ENCODE measurements at regions not wholly inside any gene's neighbourhood (a gene's known extent, or its start where the extent isn't known, plus 50 kb on each side); places are given as distances from the start of the nearest gene placed in this dataset.

DNA sequence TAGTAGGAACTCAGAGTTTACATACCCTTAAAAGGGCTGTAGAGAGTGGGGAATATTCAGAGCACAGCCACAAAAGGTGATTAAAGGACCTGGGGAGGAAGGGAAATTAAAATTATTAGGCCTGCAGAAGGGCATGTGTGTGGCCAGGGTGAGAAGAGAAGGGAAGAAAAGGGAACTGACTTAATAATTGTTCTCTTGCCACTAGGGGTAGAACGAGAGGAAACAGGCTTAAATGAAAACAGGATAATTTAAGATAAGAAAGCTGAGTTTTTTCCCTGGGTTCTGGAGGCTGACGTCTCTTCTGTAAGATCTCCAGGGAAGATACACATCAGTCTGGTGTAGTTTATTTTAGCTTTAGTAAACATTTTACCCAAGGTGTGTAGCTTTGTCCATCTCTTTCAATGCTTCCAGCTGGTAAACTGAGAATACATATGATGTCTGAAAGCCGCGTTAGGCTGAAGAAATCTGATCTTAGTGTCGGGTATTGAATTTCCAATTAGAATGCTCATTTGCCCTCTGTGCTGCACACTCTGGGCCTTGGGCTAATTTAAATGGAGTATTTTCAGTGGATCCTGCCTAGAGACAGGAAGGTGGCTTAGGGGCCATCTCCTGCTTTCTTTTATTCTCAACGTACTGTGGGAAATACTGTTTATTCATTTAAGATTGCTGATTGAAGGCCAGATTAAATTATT lies 416.8 kb downstream of the TMEM38B start:
- H3K4me3 ChIP-seq (ENCODE audit: low read depth, low read length): no peak overlapping the region
- no peak for DNase-seq (ENCODE audit: low read depth)
- TF ChIP-seq POLR2A (IDR thresholded peaks at IDR 0.05; ENCODE audit: extremely low read depth, insufficient read length): no peak
- TF ChIP-seq, protein P1, sequence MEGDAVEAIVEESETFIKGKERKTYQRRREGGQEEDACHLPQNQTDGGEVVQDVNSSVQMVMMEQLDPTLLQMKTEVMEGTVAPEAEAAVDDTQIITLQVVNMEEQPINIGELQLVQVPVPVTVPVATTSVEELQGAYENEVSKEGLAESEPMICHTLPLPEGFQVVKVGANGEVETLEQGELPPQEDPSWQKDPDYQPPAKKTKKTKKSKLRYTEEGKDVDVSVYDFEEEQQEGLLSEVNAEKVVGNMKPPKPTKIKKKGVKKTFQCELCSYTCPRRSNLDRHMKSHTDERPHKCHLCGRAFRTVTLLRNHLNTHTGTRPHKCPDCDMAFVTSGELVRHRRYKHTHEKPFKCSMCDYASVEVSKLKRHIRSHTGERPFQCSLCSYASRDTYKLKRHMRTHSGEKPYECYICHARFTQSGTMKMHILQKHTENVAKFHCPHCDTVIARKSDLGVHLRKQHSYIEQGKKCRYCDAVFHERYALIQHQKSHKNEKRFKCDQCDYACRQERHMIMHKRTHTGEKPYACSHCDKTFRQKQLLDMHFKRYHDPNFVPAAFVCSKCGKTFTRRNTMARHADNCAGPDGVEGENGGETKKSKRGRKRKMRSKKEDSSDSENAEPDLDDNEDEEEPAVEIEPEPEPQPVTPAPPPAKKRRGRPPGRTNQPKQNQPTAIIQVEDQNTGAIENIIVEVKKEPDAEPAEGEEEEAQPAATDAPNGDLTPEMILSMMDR (IDR thresholded peaks at IDR 0.05; ENCODE audit: low read depth, low read length): no peak
- TF ChIP-seq, protein P2, sequence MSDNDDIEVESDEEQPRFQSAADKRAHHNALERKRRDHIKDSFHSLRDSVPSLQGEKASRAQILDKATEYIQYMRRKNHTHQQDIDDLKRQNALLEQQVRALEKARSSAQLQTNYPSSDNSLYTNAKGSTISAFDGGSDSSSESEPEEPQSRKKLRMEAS (IDR thresholded peaks at IDR 0.05; ENCODE audit: low read depth, low read length): no peak
- no peak for TF ChIP-seq MYC (IDR thresholded peaks at IDR 0.05; ENCODE audit: low read depth, low read length)

DNA sequence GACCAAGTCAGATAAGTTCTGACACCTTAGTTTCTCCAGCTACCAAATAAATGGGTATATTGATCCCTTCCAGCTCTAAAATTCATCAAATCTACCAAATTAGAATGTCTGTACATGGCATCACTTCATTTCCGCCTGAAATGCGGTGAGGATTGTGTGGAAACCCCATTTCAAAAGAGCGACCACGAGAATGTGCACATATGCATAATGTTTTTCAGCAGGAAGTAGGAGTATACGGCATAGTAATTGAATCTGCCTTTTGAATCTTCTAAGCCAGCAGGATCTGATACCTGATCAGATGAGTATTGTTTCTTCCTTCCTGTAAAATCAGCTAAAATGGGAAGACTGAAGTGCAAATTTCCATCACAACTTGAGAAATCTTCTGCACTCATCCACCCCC lies 418.6 kb downstream of the TMEM38B start:
- DNase-seq (ENCODE audit: low read depth): peak; percentile 27
- no peak for TF ChIP-seq POLR2A (IDR thresholded peaks at IDR 0.05; ENCODE audit: extremely low read depth, insufficient read length)
- TF ChIP-seq, protein P1 (IDR thresholded peaks at IDR 0.05; ENCODE audit: low read depth, low read length): no peak
- TF ChIP-seq, protein P2 (IDR thresholded peaks at IDR 0.05; ENCODE audit: low read depth, low read length): no peak
- TF ChIP-seq MYC (IDR thresholded peaks at IDR 0.05; ENCODE audit: low read depth, low read length): no peak
- H3K4me3 ChIP-seq (ENCODE audit: low read depth, low read length): no peak overlapping the region

DNA sequence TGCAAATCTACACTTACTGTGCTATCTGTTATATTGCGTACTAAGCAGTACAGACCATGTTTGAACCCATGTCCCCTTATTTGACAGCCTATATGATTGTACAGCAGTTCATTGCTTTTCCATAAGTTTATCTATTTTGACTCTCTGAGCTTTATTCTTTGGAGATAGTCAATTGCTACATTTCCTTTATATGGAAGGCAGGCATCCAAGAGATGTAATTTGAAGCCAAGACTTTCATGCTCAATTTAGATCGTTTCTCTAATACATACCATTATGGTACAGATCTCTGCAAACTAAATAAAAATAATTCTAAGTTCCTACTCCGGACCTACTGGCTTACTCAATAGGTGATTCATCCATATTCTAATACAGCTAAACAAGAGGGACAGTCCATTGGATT lies 424.8 kb downstream of the TMEM38B start:
- H3K4me3 ChIP-seq (ENCODE audit: low read depth, low read length): no peak overlapping the region
- TF ChIP-seq, protein P1 (IDR thresholded peaks at IDR 0.05; ENCODE audit: low read depth, low read length): no peak
- TF ChIP-seq, protein P2 (IDR thresholded peaks at IDR 0.05; ENCODE audit: low read depth, low read length): no peak
- TF ChIP-seq POLR2A (IDR thresholded peaks at IDR 0.05; ENCODE audit: extremely low read depth, insufficient read length) (no peak), MYC (IDR thresholded peaks at IDR 0.05; ENCODE audit: low read depth, low read length) (no peak)
- DNase-seq (ENCODE audit: low read depth): no peak

DNA sequence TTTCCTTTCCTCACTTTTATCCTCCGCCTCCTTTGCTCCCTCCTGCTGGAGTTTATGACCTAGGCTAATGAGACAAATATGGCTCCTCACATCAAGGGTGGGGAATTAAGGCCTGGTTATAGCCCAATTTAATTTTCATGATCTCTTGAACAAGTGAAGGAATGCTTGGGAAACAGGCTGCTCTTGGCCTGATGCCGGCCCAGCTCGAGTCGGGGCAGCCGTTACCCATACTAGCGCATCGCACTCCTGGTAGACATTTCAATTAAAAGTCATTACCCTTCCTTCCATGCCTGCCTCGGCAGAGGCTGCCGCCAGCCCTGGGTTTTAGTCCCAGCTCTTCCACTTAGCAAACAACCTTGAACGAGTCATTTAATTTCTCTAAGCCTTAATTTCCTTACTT lies 425.7 kb downstream of the TMEM38B start:
- no peak for DNase-seq (ENCODE audit: low read depth)
- H3K4me3 ChIP-seq (ENCODE audit: low read depth, low read length): no peak overlapping the region
- TF ChIP-seq, protein P2 (IDR thresholded peaks at IDR 0.05; ENCODE audit: low read depth, low read length): no peak
- TF ChIP-seq MYC (IDR thresholded peaks at IDR 0.05; ENCODE audit: low read depth, low read length) (no peak), POLR2A (IDR thresholded peaks at IDR 0.05; ENCODE audit: extremely low read depth, insufficient read length) (no peak)
- TF ChIP-seq, protein P1 (IDR thresholded peaks at IDR 0.05; ENCODE audit: low read depth, low read length): no peak

DNA sequence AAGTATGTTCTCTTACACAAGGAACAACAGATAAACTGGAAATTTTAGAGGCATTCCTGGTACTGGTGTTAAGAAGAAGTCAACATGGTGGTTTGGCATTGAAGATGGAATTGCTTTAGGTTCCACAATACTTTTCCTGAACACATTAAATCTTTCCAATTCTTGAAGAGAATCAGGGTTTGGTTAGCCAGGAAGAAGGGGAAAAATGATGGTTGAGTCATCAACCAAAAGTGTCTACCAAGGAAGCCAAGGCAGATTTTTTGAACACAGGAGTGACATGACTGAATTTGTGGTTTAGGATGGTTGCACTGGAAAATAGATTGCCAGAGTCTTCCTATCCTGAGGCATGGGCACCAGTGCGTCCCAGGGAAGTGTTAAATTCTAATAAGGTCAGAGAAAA lies 433.4 kb downstream of the TMEM38B start:
- no peak for TF ChIP-seq POLR2A (IDR thresholded peaks at IDR 0.05; ENCODE audit: extremely low read depth, insufficient read length)
- TF ChIP-seq, protein P2 (IDR thresholded peaks at IDR 0.05; ENCODE audit: low read depth, low read length): no peak
- TF ChIP-seq, protein P1 (IDR thresholded peaks at IDR 0.05; ENCODE audit: low read depth, low read length): no peak
- DNase-seq (ENCODE audit: low read depth): no peak
- no peak overlapping the region for H3K4me3 ChIP-seq (ENCODE audit: low read depth, low read length)

Data from NB4 (cell line).